Fibroblast of the conjunctiva (primary cell): ENCODE measurements at regions not wholly inside any gene's neighbourhood (a gene's known extent, or its start where the extent isn't known, plus 50 kb on each side); places are given as distances from the start of the nearest gene placed in this dataset.
"Not testable (repeated sequence)": the region's sequence is repeated elsewhere in the genome, so short reads cannot be mapped to it uniquely, and the experiment has no call there.

ENCODE experiments used
- DNase-seq: peaks from one replicate; pipeline ENCODE4 v3.0.0-alpha.2; 2010; ENCODE audit warnings: low read depth

GRCh38 chr5:121105921-121106320 lies 641.8 kb downstream of the PRR16 start:
- DNase-seq = no peak

- DNase-seq = not testable (repeated sequence)
Observed at GRCh38 chr5:121106721-121107690, 642.9 kb downstream of the PRR16 start.

- DNase-seq = no peak
Observed at GRCh38 chr5:121108725-121109124, 644.6 kb downstream of the PRR16 start.

- no peak for DNase-seq
Observed at GRCh38 chr5:121109817-121110216, 645.7 kb downstream of the PRR16 start.

- DNase-seq = no peak
Observed at GRCh38 chr5:121121786-121122185, 657.7 kb downstream of the PRR16 start.

- DNase-seq = no peak
Observed at GRCh38 chr5:121138495-121138907, 674.4 kb downstream of the PRR16 start.

GRCh38 chr5:121138952-121139351 lies 674.9 kb downstream of the PRR16 start:
- DNase-seq = no peak

GRCh38 chr5:121144764-121145163 lies 680.7 kb downstream of the PRR16 start:
- DNase-seq = peak; percentile 6

GRCh38 chr5:121151534-121151933 lies 687.4 kb downstream of the PRR16 start:
- no peak for DNase-seq

- DNase-seq = no peak
Observed at GRCh38 chr5:121152411-121152810, 688.3 kb downstream of the PRR16 start.

- no peak for DNase-seq
Observed at GRCh38 chr5:121156565-121156964, 692.5 kb downstream of the PRR16 start.

- no peak for DNase-seq
Observed at GRCh38 chr5:121158451-121158850, 693.2 kb upstream of the FTMT start.

GRCh38 chr5:121160591-121160990 lies 691.1 kb upstream of the FTMT start:
- no peak for DNase-seq

GRCh38 chr5:121164632-121165031 lies 687.0 kb upstream of the FTMT start:
- DNase-seq = no peak

- DNase-seq = no peak
Observed at GRCh38 chr5:121171361-121171760, 680.3 kb upstream of the FTMT start.

GRCh38 chr5:121171834-121172233 lies 679.8 kb upstream of the FTMT start:
- DNase-seq = peak; percentile 1

GRCh38 chr5:121174351-121174750 lies 677.3 kb upstream of the FTMT start:
- DNase-seq = peak; percentile 13

GRCh38 chr5:121175986-121176385 lies 675.7 kb upstream of the FTMT start:
- DNase-seq = no peak

- no peak for DNase-seq
Observed at GRCh38 chr5:121182788-121183490, 668.7 kb upstream of the FTMT start.

GRCh38 chr5:121188849-121189248 lies 662.8 kb upstream of the FTMT start:
- no peak for DNase-seq

- DNase-seq = peak; percentile 37
Observed at GRCh38 chr5:121189342-121190305, 662.1 kb upstream of the FTMT start.
